Stimulated activated memory B cell treated with anti-CD40 and anti-IgM and Interleukin-4, amounts not matched to agents 10 μg/mL and 1 μg/mL and 100 μg/mL, for 72 hours (primary cell): ENCODE measurements at regions not wholly inside any gene's neighbourhood (a gene's known extent, or its start where the extent isn't known, plus 50 kb on each side); places are given as distances from the start of the nearest gene placed in this dataset.

Experiments used
- ATAC-seq: fragments of 150-1000 bp; cut with Tn5 transposase; 2 replicates; pipeline ENCODE4 v1.10.0; 2021
- H3K27ac Mint-ChIP-seq: one replicate; pipeline ENCODE4 v1.8.0; 2022; ENCODE audit warnings: mild to moderate bottlenecking, mixed read lengths
- H3K27me3 Mint-ChIP-seq: one replicate; pipeline ENCODE4 v1.8.0; 2022; ENCODE audit warnings: mixed read lengths
- H3K36me3 Mint-ChIP-seq: one replicate; pipeline ENCODE4 v1.8.0; 2022; ENCODE audit warnings: mixed read lengths
- H3K4me1 Mint-ChIP-seq: one replicate; pipeline ENCODE4 v1.8.0; 2022; ENCODE audit warnings: mixed read lengths
- H3K4me3 Mint-ChIP-seq: one replicate; pipeline ENCODE4 v1.8.0; 2022; ENCODE audit warnings: mild to moderate bottlenecking, moderate library complexity, mixed read lengths
- H3K9me3 Mint-ChIP-seq: one replicate; pipeline ENCODE4 v1.8.0; 2022; ENCODE audit warnings: mixed read lengths

DNA sequence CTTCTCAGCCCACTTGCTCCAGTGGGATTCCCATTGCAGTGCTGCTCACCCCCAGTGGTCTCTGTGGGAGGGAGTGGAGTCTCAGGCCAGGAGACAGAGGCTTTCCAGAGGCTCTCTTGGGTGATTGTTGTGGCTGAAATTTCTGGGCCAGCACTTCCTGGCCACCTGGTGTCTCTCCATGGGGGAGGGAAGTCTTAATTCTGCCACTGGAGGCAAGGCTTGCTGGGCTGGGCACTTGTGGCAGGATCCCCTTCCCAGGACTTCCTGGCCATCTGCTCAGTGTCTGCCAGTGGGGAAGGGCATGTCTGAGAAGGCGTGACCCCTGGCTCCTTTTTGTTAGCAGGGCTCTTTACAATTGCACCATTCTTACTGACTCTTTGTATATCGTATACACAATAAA is 351.8 kb downstream of the GABRB3 start:
- Mint-ChIP-seq H3K4me1 (no peaks in the 10 kb centered on the region), H3K9me3 (peaks cover 7% of the 10 kb centered on the region), H3K4me3 (no peak overlapping the region), H3K27me3 (no peaks in the 10 kb centered on the region), H3K27ac (no peak overlapping the region), H3K36me3 (no peaks in the 10 kb centered on the region)
- no peak for ATAC-seq

DNA sequence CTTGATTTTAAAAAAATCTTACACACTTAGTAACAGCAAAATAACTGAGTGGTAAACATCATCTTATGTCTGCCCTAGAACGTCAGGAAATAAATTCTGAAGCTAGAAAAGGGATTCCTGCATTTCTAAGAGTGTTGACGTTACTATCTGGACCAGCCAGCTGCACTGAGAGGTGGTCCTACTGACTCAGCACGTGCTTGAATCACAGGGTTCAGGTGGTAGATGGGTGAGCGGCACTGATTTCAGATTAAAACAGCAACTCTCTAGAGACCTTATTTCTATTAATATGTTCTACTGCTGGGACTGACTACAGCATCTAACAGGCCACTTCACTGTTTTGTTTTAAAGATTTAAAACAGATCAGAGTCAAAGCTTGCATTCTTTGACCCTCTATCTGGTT is 377.2 kb downstream of the GABRB3 start:
- H3K9me3 Mint-ChIP-seq, result no peaks in the 10 kb centered on the region
- H3K27me3 Mint-ChIP-seq, result no peaks in the 10 kb centered on the region
- no peaks in the 10 kb centered on the region for H3K36me3 Mint-ChIP-seq
- no peaks in the 10 kb centered on the region for H3K4me1 Mint-ChIP-seq
- ATAC-seq, result no peak
- H3K4me3 Mint-ChIP-seq, result no peak overlapping the region
- H3K27ac Mint-ChIP-seq, result no peak overlapping the region

DNA sequence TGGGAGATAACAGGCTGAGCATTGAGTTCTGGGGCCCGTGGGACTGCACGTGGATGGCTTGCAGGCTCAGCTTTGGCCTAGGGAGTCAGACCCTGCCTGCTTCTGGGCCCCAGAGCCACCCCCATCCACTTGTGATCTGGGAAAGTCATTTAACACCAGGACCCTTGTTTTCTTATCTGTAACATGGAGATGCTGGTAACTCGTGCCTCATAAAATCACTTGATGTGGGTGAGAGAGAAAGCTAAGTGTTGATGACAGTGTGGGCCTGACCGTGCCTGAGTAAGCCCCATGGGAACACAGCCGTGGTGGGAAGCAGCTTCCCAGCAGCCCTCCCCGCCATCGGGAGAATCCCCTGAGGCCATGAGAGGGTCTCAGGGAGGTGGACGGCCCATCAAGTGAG is 378.1 kb downstream of the GABRB3 start:
- H3K4me1 Mint-ChIP-seq, result no peaks in the 10 kb centered on the region
- H3K4me3 Mint-ChIP-seq, result no peak overlapping the region
- ATAC-seq, result no peak

DNA sequence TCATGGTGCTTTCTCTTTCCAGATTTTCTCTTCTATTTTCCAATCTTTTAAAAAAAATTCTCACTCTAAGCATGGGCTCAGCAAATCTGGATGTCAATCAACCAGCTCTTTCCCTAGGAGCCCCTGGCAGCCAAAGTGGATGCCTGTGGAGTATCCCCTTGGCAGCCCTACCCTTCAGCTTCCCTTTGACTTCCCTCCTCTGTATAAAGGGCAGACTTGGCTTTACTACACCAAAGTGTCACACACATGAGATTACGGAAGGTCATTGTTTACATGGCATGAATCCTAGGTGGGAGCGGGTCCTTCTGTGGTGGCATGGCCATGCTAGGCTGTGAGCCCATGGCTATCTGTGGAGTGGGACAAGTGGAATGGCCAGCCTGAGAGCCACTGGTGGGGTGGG is 379.9 kb downstream of the GABRB3 start:
- no peaks in the 10 kb centered on the region for H3K27me3 Mint-ChIP-seq
- no peaks in the 10 kb centered on the region for H3K4me1 Mint-ChIP-seq
- H3K36me3 Mint-ChIP-seq, result no peaks in the 10 kb centered on the region

More for the DNA sequence above, 378.1 kb downstream of the GABRB3 start:
- Mint-ChIP-seq H3K36me3 (no peaks in the 10 kb centered on the region), H3K9me3 (no peaks in the 10 kb centered on the region), H3K27me3 (no peaks in the 10 kb centered on the region), H3K27ac (no peak overlapping the region)

DNA sequence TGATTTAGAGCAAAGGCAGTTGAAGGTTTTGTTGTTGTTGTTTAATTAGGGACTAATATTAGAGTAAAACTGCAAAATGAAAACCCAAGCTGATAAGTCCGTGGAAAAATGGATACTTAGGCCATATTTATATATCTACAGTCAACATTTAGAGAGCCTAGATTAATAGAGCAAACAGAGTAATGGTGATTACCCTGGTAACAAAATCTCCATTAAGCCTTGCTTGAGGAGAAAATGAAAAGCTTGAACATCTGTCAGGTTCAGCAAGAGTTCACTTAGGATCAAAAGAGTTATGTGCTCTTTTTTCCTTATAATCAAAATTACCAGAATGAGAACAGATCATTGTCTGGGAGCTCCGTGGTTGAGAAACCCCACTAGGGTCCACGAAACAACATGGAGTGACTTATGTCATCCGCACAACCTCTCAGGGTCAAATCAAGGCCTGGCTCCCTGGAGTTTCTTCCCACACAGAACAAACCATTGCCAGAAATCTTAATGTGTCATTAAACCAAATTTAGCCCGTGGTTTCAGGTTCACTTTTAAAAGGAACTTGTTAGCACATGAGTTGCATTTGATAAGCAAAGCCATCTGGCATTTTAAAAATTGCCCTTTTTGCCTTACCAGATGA is 381.2 kb downstream of the GABRB3 start:
- Mint-ChIP-seq H3K9me3 (no peaks in the 10 kb centered on the region), H3K27me3 (no peaks in the 10 kb centered on the region)
- no peak for ATAC-seq

More for the DNA sequence above, 379.9 kb downstream of the GABRB3 start:
- no peaks in the 10 kb centered on the region for H3K9me3 Mint-ChIP-seq
- ATAC-seq, result no peak
- H3K4me3 Mint-ChIP-seq, result no peak overlapping the region
- H3K27ac Mint-ChIP-seq, result no peak overlapping the region

DNA sequence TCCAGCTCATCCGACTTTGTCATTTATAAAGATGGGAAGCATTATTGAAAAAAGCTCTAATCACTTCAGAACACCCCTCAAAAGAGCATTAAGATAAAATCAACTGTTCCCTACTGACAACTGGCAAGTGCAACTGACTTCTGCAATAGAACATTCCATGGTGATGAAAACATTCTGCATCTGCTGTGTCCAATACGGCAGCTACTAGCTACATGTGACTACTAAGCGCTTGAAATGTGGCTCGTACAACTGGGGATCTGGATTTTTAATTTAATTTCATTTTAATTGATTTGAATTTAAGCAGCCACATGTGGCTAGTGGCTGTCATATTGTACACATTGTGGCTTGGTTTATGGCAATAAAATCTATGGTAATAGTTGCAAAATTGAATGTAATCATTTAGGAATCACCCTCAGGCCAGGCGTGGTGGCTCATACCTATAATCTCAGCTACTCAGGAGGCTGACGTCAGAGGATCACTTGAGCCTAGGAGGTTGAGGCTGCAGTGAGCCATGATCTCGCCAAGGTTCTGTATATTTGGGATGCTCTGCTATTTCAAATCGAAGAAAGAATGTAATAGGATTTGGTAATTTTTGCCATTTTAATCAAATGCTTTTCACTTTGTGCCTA is 390.3 kb downstream of the GABRB3 start:
- Mint-ChIP-seq H3K9me3 (peaks cover 7% of the 10 kb centered on the region), H3K27me3 (no peaks in the 10 kb centered on the region), H3K36me3 (no peaks in the 10 kb centered on the region), H3K4me3 (no peak overlapping the region), H3K27ac (no peak overlapping the region), H3K4me1 (no peaks in the 10 kb centered on the region)
- no peak for ATAC-seq

More for the DNA sequence above, 381.2 kb downstream of the GABRB3 start:
- H3K36me3 Mint-ChIP-seq, result no peaks in the 10 kb centered on the region
- H3K4me1 Mint-ChIP-seq, result no peaks in the 10 kb centered on the region
- no peak overlapping the region for H3K4me3 Mint-ChIP-seq
- no peak overlapping the region for H3K27ac Mint-ChIP-seq

DNA sequence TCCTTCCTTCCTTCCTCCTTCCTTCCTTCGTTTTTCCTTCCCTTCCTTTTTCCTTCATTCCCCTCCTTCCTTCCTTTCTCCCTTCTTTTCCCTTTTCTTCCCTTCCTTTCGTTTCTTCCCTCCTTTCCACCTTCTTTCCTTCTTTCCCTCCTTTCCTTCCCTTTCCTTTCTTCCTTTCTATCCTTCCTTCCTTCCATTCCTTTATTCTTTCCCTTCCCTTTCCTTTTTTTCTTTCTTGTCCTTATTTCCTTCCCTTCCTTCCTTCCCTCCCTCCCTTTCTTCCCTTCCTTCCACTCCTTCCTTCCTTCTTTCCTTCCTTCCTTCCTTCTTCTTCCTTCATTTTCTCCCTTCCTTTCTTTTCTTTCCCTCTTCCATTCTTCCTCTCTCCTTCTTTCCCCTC is 394.6 kb downstream of the GABRB3 start:
- no peak for ATAC-seq
- H3K27me3 Mint-ChIP-seq, result no peaks in the 10 kb centered on the region
- no peaks in the 10 kb centered on the region for H3K36me3 Mint-ChIP-seq
- H3K4me1 Mint-ChIP-seq, result no peaks in the 10 kb centered on the region
- H3K27ac Mint-ChIP-seq, result no peak overlapping the region
- no peak overlapping the region for H3K4me3 Mint-ChIP-seq
- H3K9me3 Mint-ChIP-seq, result peaks cover 16% of the 10 kb centered on the region

DNA sequence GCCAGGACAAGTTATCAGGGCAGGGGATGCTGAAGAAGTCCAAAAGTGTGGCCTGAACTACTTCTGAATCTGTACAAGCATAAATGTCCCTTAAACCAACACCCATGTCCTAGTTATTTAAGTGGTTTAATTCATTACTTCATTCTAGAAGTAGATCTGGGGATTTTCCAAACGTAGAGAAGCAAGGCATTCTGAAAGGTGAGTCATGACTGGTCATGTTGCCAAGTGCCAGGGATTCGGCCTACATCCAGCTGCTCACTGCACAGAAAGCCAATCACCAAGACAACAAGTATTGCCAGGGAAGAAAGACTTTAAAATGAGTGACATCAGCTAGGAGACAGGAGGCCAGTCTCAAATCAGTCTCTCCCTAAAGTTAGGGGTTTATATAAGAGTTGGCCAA is 396.6 kb downstream of the GABRB3 start:
- peaks cover 16% of the 10 kb centered on the region for H3K9me3 Mint-ChIP-seq
- H3K27me3 Mint-ChIP-seq, result no peaks in the 10 kb centered on the region

DNA sequence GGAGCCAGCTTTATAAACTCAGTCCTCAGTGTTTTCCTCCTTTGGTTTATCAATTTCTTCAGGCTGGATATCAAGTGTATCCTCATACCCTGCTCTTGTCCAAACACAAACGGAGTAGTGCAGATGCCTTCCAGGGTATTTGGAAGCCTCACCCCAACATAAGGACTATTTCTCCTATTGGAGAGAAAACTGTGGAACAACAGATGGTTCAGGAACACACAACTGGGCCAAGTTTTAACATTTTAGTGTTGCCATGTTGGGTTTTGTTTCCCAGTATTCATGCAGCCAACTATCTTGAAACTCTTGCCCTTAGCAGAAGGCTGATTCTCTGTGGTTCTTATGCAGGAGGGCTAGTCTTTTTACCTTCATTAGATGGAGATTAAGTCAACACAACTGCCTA is 398.1 kb downstream of the GABRB3 start:
- ATAC-seq, result no peak
- H3K4me1 Mint-ChIP-seq, result no peaks in the 10 kb centered on the region
- H3K4me3 Mint-ChIP-seq, result no peak overlapping the region
- H3K27me3 Mint-ChIP-seq, result no peaks in the 10 kb centered on the region
- no peaks in the 10 kb centered on the region for H3K36me3 Mint-ChIP-seq
- no peak overlapping the region for H3K27ac Mint-ChIP-seq
- peaks cover 20% of the 10 kb centered on the region for H3K9me3 Mint-ChIP-seq

More for the DNA sequence above, 396.6 kb downstream of the GABRB3 start:
- H3K27ac Mint-ChIP-seq, result no peak overlapping the region
- no peak overlapping the region for H3K4me3 Mint-ChIP-seq
- H3K36me3 Mint-ChIP-seq, result no peaks in the 10 kb centered on the region
- no peak for ATAC-seq
- no peaks in the 10 kb centered on the region for H3K4me1 Mint-ChIP-seq

DNA sequence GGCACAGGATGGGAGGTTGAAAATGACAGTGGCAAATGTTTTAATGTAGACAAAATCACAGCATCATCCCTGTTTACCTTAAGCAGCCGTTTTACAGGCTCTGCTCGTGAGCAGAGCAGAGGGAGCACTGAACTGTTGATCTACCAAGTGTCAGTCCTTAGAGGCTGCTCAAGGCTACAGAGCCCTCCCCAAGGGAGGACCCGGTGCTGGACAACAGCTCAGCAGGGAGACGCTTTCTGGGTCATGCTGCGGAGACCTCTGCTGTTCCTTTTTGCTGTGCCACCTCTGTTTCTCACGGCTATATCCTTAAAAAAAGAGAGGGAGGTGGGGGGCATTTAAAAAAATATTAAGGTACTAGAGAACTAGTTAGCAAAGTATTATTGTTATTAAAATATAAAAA is 400.2 kb downstream of the GABRB3 start:
- H3K36me3 Mint-ChIP-seq, result no peaks in the 10 kb centered on the region
- H3K4me1 Mint-ChIP-seq, result no peaks in the 10 kb centered on the region
- H3K4me3 Mint-ChIP-seq, result no peak overlapping the region
- H3K9me3 Mint-ChIP-seq, result peaks cover 12% of the 10 kb centered on the region
- no peaks in the 10 kb centered on the region for H3K27me3 Mint-ChIP-seq
- ATAC-seq, result no peak
- no peak overlapping the region for H3K27ac Mint-ChIP-seq

DNA sequence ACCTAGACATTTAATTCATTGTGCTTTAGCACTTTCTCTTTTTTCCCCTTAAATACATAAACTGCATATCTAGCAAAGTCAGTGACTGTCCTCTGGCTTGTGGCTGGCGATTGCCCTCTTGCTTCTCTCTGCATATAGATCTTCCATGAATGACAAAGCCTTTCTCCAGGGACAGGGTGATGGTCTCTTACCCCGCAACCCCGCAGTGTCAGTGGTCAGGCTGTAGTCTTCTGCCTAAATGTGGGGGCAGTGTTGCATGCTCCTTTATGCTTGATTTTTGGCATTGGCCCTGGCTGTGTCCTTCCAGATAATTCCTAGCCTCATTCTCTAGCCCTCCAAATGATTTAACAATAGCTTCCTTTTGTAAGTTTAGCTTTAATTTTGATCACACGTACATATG is 407.8 kb downstream of the GABRB3 start:
- H3K4me3 Mint-ChIP-seq, result no peak overlapping the region

DNA sequence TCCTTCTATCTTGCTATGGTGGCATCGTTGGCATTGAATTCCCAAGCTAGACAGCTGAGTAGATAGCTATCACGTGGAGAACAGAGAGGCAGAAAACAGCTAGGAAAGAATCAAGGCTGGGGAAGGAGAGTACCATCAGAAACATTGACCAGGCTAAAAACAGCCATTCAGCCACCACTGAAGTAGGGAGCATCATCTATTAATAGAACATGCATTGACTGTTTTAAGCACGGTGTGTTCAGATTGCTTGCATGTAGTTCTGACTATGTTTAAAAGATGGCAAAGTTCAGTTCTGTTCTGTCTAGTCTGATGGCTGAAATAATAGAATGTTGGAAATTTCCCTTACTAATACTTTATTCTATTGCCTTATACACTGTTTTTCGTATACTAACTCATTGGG is 413.0 kb downstream of the GABRB3 start:
- H3K36me3 Mint-ChIP-seq, result no peaks in the 10 kb centered on the region
- ATAC-seq, result no peak
- H3K27me3 Mint-ChIP-seq, result no peaks in the 10 kb centered on the region
- peaks cover 19% of the 10 kb centered on the region for H3K9me3 Mint-ChIP-seq
- no peaks in the 10 kb centered on the region for H3K4me1 Mint-ChIP-seq
- H3K27ac Mint-ChIP-seq, result no peak overlapping the region
- no peak overlapping the region for H3K4me3 Mint-ChIP-seq

More for the DNA sequence above, 407.8 kb downstream of the GABRB3 start:
- ATAC-seq, result no peak
- Mint-ChIP-seq H3K27ac (no peak overlapping the region), H3K27me3 (no peaks in the 10 kb centered on the region), H3K36me3 (no peaks in the 10 kb centered on the region), H3K9me3 (peaks cover 19% of the 10 kb centered on the region), H3K4me1 (no peaks in the 10 kb centered on the region)

DNA sequence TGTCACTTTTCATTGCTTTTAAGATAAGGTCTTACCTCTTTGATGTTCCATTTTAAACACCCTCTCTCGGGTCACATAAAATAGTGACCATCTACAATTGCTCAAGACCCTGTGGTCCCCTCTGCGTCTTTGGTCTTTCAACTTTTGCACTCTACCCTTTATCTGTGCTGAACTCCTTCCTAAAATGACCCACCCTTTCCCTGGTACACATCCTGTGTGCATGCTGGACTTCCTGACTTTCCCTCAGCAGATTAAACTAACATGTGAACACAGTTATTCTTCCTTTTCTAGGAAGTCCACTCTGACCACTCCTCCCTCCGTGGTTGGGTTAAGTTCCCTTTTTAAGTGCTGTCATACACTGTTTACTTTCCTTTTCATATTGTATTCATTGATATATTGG is 414.2 kb downstream of the GABRB3 start:
- ATAC-seq, result no peak
- Mint-ChIP-seq H3K4me1 (no peaks in the 10 kb centered on the region), H3K36me3 (no peaks in the 10 kb centered on the region), H3K27me3 (no peaks in the 10 kb centered on the region), H3K27ac (no peak overlapping the region), H3K4me3 (no peak overlapping the region), H3K9me3 (peaks cover 19% of the 10 kb centered on the region)

DNA sequence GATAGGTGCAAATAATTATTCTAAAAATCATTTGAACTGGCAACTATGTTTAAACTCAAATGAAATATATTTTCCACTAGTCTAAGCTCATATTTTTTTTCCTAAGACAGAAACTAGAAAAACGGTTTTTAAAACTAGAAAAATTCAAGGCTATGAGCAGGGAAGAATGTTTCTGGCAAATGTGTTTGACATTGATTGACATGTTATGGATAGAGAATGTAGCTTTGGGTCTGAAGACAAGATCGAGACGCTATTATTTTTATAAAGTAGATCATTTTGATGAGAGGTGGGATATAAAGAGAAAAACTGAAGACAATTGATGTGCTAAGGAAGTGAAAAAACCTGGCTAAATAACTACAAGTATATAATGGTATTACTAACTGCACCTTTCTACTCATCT is 415.2 kb downstream of the GABRB3 start:
- no peaks in the 10 kb centered on the region for H3K36me3 Mint-ChIP-seq
- ATAC-seq, result no peak
- no peaks in the 10 kb centered on the region for H3K4me1 Mint-ChIP-seq
- H3K27ac Mint-ChIP-seq, result no peak overlapping the region
- no peak overlapping the region for H3K4me3 Mint-ChIP-seq
- H3K27me3 Mint-ChIP-seq, result no peaks in the 10 kb centered on the region
- peaks cover 9% of the 10 kb centered on the region for H3K9me3 Mint-ChIP-seq

DNA sequence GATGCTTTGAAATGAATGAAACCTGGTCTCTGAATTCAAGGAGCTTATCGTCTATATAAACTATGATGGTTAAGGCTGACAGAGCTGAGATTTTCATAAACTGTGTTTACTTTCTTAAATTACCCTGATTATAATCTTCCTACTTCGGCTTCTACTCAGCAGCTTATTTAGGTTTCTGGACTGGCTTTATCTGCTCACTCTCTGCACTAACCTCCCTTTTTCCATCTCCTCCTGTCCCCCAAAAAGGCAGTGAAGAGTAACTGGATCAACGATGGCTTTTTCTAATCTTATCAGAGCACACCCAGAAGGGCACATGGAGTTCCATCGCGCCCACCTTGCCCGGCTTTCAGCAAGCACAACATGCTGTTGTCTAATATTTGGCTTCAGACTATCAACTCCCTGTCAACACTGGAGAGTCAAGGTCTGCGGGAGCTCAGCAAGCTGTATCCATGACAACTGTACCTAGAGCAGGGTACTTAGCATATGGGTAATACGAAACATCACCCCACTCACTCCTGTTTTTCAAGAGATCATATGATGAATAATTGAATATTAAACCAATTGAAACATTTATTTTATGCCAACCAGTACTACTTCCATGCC is 417.3 kb downstream of the GABRB3 start:
- Mint-ChIP-seq H3K27me3 (no peaks in the 10 kb centered on the region), H3K9me3 (no peaks in the 10 kb centered on the region), H3K27ac (no peak overlapping the region), H3K4me1 (no peaks in the 10 kb centered on the region), H3K36me3 (no peaks in the 10 kb centered on the region), H3K4me3 (no peak overlapping the region)
- no peak for ATAC-seq

DNA sequence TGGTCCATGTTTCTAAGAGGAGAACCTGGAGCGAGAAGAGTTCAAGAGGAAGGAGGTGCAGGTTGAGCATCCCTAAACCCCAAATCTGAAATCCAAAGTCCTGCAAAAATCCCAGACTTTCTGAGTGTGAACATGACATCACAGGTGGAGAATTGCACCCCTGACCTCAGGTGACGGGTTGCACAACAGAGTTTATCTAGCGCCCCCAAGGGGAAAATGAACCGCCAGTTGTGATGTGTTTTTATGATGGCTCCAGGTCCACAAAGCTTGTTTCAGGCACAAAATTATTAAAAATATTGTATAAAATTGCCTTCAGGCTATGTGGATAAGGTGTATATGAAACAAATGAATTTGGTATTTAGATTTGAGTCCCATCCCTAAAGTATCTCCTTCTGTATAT is 420.0 kb downstream of the GABRB3 start:
- Mint-ChIP-seq H3K27me3 (no peaks in the 10 kb centered on the region), H3K4me1 (no peaks in the 10 kb centered on the region), H3K27ac (no peak overlapping the region), H3K36me3 (no peaks in the 10 kb centered on the region), H3K4me3 (no peak overlapping the region), H3K9me3 (peaks cover 4% of the 10 kb centered on the region)
- no peak for ATAC-seq
